ENCODE measurements at regions not wholly inside any gene's neighbourhood (a gene's known extent, or its start where the extent isn't known, plus 50 kb on each side); places are given as distances from the start of the nearest gene placed in this dataset.

DNA sequence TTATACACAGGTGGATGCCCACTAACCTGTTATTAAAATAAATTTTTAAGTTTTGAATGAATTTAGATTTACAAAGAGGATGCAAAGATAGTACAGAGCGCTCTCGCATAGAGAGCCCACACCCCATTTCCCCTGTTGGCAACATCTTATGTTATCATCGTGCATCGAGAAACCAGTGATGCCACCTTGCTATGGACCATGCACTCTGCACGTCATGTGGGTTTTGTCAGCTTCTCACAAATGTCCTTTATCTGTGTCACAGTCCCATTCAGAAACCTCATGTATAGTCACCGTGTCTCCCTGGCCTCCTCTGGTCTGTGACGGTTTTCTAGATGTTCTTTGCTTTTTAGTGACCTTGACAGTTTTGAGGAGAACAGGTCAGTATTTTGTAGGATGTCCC lies 60.0 kb downstream of the ING1 start:
- no peak for DNase-seq (ENCODE audit: low spot score)

DNA sequence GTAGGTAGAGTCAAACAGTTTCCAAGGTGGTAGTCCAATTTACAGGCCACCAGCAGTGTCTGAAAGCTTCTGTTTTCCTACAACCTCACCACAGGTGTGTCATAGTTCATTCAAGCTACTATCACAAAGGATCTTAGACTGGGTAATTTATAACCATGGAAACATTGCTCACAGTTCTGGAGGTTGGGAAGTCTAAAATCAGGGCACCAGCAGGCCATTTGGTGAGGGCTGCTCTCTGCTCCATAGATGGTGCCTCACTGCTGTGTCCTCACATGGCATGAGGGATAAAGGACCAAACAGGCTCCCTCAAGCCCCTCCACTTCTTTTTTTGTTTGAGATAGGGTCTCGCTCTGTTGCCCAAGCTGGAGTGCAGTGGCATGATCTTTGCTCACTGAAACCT lies 60.6 kb downstream of the ING1 start:
- DNase-seq (ENCODE audit: low spot score) = no peak

DNA sequence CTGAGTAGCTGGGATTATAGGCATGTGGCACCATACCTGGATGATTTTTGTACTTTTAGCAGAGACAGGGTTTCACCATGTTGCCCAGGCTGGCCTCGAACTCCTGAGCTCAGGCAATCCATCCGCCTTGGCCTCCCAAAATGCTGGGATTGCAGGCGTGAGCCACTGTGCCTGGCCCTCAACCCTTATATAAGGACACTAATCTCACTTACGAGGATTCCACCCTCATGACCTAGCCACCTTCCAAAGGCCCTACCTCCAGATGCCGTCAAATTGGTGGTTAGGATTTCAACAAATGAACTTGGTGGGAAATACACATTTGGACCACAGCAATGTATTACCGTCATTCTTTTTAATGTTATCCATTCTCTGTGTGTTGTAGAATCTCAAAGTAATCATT lies 61.0 kb downstream of the ING1 start:
- DNase-seq (ENCODE audit: low spot score) = no peak

DNA sequence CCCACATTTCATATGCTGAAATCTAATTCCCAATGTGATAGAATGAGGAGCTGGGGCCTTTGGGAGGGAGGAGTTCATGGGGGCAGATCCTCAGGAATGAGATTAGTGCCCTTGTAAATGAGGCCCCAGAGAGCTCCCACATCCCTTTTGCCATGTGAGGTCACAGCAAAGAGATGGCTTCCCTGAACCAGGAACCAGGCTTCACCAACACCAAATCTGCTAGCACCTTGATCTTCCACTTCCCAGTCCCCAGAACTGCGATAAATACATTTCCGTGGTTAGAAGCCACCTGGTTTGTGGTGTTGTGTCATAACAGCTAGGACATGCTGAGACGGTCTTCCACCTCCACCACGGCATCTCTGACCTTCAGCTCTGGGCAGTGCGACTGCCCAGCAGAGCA lies 62.1 kb downstream of the ING1 start:
- no peak for DNase-seq (ENCODE audit: low spot score)

DNA sequence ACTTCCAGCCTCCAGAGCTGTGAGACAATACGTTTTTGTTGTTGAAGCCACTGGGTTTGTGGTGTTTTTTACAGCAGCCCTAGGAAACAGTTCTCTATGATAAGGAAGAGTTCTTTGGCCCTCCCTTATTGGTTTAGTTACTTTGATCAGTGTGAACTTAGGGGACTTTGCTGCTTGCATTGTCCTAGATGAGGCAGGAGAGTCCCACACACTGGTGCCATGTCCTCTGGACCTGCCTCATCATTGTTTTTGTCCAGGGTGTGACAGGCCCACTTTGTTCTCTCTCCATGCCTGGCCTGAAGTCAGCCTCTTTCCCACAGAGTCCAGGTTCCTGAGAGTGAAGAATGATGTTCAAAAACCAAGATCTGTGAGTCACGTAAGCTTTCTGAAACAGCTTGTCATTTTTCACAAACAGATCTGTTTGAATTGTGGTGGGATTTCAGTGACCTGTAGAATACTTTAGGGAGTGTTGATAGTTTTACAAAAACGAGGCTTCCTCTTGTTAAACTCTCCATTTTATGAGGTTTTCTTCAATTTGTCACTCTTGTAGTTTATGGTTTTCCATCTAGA lies 63.8 kb downstream of the ING1 start:
- DNase-seq (ENCODE audit: low spot score) = no peak

DNA sequence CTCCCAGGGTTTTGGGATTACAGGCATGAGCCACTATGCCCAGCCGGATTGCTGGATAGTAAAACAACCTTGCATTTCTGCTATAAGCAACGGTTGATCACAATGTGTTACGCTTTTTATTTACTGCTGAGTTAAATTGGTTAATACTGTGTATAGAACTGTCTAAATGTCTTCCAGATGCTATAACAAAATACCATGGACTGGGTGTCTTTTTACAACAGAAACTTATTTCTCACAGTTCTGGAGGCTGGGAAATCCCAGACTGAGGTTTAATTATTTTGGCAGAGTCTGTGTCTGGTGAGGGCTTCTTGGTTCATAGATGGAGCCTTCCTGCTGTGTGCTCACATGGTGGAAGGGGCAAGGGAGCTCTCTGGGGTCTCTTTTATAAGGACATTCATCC lies 65.5 kb downstream of the ING1 start:
- DNase-seq (ENCODE audit: low spot score) = no peak

DNA sequence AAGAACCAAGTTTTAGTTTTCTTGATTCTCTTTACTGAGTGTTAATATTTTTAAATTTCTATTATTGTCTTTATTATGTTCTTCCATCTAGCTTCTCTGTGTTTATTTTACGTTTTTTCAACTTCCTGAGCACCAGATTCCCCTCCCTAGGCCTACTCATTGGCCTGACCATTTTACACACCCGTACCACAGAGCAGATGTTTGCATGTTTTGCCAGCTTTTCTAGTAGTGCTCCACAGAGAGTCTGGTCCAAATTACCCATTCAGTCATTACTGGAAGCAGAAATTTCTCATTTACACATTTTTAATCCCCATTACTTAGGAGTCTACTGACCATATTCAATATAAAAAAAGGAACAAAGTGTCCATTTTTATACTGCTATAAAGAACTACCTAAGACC lies 66.9 kb downstream of the ING1 start:
- DNase-seq (ENCODE audit: low spot score) = no peak

DNA sequence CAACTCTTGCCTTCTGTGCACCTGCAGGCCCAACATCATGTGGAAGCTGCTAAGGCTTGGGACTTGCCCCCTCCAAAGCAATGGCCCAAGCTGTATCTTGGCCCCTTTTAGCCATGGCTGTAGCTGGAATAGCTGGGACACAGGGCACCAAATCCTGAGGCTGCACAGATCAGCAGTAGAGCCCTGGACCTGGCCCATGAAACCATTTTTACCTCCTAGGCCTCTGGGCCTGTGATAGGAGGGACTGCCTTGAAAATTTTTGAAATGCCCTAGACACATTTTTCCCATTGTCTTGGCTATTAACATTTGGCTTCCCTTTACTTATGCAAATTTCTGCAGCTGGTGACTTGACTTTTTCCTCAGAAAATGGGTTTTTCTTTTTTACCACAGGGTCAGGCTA lies 68.7 kb downstream of the ING1 start:
- DNase-seq (ENCODE audit: low spot score) = no peak

DNA sequence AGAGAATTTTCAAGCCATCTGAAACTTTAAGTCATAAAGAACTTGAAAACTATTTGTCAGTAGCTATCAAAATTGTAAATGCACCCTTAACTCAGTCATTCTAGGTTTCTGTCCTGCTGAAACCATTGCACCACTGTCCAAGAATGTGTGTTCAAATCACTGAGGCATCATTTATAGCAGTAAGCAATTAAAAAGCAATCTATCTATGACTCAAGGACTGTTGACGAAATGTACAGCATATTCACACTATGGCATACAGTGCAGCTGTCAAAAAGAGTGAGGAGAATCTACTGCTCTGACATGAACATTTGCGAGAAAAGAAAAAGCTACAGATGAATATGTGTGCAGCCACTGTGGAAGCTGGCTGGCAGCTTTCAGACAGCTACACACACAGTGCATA lies 71.2 kb downstream of the ING1 start:
- no peak for DNase-seq (ENCODE audit: low spot score)

DNA sequence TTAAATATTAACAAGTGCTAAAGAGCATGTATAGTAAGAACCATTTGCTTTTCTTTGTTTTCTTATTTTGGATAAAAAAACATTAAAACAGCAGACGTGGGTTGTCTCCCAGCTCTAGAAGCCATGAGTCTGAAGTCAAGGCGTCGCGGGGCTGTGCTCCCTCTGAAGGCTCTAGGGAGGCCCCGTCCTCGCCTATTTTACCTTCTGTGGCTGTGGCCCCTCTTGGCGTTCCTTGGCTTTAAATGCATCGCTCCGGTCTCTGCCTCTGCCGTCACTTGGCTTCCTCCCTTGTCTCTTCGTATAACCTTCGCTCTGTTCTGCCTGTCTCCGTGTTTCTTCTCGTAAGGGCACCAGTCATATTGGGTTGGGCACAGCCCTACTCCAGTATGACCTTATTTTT lies 75.3 kb downstream of the ING1 start:
- DNase-seq (ENCODE audit: low spot score) = no peak

DNA sequence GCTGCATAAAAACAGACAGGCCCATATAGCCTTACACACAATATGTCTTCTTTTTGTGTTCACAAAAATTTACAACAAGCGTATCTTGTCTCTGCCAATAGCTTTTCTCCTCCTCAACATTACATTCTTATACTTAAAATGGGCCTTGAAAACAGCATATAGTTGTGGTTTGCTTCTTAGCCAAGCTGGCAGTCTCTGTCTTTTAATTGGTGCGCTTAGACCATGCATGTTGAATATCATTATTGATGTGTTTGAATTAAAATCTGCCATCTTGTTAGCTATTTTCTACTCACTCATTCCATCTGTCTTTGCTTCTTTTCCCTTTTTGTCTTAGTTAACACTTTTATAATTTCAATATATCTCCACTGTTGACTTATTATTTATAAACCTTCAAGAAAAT lies 76.4 kb downstream of the ING1 start:
- DNase-seq (ENCODE audit: low spot score) = no peak

DNA sequence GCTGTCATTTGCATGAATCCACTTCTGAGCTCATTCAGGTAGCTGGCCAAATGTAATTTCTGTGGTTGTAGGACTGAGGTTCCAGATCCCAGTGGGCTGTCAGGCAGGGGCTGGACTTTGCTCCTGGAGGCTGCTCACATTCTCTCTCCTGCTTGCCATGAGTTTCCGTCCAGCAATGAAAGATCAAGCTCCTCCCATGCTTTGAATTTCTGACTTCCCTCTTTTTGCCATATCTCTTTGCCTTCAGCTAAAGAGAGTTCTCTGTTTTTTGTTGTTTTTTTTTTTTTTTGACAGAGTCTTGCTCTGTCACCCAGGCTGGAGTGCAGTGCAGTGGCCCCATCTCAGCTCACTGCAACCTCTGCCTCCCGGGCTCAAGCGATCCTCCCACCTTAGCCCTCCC lies 76.9 kb downstream of the ING1 start:
- no peak for DNase-seq (ENCODE audit: low spot score)

DNA sequence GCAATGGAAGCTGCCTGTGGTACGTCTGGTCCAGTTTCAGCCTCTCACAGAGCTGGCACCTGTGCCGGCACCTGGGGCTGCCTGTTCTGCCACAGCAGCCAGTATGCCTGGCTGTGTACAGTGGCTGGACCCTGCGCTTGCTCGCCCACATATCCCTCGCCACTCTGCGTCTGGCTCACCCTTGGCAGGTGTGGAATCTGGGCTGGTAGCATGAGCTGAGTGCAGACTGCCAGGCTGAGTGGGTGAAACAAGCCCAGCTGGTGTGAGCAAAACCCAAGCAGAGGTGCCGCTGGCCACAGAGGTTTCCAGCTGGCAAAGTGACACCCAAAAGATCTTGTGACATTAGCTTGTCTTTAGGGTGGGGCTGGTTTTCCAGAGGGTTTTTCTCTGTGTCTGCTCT lies 80.7 kb downstream of the ING1 start:
- no peak for DNase-seq (ENCODE audit: low spot score)

DNA sequence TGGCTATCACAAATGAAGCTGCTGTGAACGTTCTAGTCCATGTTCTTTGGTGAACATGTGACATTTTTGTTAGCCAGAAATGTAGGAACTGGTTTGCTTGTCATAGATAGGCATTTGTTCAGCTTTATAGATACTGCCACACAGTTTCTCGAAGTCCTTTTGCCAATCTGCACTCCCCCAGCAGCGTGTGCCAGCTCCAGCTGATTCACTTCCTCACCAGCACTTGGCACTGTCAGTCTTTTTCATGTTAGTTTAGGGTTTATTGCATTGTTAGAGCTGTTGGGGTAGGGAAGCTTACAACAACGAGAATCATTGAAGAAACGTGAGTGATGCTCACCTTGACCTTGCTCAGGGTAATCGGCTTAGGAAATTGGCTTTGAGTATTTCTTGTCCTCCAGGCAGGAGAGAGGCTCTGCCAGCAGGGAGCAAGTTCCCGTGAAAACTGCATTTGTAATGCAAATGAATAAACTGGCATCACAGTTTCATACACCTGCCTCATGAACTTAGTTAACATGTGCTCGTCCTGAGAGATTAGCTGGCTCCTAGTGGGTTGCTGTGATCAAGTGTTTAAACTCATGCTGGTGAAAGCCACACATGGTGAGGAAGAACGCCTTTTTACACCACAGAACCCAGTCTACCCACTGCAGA lies 83.9 kb downstream of the ING1 start:
- no peak for DNase-seq (ENCODE audit: low spot score)

DNA sequence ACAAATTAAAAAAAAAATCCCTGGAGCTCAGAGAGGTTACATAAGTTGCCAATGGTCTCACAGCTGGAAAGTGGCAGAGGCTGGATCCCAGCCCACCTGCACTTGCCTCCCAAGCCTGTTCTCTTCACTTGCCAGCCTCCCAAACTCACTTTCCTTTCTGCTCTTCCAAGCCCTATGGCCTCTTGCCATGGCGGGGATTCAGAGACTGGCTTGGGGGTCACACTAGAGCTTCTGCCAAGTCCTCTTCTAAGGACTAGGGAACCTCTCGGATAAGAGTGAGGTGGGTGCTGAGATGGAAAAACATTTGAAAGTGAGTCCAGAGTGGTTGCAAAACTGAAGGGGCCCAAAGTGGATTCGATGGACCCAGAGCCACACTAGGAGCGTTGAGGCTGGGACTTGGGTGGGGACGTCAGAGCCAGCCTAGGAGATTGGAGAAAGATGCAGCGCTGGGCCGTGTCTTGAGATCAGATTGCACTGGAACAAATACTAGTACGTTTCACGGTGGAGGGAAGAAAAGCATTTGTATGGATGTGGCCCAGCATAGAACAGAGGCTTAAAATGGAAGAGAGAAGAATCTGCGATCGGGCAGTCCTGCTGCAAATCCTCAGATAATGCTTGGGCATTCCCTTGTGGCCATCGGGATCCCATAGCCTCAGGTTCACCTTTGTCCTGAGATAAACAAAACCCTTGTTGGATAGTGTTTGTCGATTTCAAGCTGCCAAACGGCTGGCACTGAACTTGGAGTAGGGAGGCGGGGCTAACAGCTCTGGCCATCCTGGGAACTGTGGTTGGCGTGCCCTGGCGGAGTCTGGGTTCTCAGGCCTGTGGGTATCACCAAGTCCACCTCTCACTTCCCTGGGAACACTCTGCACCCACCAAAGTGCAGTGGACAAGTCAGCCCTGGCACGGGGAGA lies 84.8 kb downstream of the ING1 start:
- DNase-seq (ENCODE audit: low spot score) = no peak

DNA sequence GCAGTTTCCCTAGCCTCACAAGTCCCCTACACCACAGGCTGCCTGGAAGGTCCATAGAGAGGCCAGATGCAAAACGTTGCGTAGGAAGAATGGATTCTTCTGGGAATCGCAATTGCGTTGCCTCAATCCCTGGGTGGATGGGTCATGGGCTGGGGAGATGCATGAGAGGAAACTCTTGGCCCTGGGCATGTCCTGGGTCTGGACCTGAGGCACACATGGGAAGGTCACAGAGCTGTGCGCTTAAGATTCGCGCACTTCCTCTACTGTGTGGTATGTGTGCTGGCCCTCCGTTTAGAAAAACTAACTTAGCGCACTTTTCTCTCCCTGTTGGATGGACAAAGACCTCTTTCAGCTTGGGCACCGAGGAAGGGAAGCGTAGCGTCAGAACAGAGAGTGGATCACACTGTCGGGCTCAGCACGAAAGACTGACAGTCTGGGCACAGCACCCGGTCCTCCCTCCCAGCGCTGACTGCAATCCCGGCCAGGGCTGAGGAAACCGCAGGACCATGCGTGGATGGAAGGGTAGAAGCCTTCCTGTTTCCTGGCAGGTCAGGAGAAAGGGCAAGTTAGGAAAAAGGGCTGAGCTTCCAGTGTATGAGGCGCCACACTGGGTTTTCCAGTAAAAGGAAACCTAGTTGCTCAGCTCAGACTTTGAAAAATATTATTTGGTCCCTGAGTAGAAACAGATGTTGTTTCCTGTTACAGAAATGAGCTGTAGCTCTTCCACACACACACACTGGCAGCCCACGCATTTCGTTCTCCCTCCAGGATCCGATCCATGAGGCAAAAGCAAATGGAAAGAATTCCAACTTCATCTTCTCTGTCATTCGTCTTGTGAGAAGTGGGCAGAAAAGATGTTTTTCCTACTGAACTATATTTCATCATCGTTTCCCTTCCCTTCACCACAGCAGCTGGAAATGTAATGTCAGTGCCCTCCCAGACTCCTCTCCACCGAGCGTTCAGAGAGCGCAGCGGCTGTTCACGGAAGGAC lies 86.0 kb downstream of the ING1 start:
- DNase-seq (ENCODE audit: low spot score) = no peak

DNA sequence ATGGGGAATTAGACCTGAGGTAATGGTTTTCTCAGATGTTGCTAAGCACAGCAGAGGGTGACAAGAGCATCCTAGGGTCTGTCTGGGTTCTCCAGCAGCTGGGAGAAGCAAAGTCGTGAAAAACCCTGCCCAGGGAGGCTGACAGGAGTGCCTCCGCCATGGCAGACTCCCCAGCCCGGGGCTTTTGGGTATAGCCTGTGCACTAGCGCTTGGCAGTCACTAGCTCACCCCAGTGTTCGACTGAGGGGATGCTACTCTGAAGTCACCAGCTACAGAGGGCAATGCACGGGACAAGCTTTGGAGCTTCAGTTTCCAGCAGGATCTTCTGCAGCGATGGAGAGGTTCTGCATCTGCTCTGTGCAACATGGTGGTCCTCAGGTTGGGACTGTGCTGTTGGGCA lies 87.5 kb downstream of the ING1 start:
- no peak for DNase-seq (ENCODE audit: low spot score)

DNA sequence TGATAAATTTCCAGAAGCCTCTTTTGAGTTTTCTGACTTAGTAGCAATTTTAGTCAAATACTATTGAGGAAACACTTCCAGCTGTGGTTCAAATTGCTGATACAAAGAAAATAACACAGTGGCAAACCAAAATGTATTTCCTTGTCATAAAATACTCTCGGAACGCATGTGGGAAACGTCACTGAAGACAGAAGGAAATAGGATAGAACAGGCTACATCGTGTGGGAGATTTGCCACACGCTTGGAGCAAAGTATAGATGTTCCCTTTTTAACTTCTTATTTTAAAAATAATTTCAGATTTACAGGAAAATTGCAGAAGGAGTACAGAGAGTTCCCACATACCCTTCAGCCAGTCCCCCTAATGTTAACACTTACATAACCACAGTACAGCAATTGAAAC lies 88.8 kb downstream of the ING1 start:
- DNase-seq (ENCODE audit: low spot score) = no peak

DNA sequence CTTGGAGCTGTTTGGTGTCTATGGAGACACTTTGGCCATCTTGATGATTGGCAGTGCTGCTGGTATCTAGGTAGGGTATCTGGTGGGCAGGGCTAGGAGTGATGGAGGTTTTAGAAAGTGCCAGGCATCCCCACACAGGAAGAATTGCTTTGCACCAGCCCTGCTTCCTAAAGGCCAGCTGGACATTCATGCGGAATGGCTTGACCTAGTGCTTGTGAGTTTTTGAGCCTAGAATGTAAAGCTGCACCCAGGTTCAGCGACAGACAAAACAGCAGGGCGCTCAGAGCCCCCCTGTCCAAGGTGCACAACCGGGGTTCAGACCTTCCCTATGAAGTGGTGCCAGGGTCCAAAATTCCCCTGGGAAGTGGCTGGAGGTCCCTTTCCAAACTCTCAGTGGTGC lies 93.1 kb downstream of the ING1 start:
- DNase-seq (ENCODE audit: low spot score) = no peak

DNA sequence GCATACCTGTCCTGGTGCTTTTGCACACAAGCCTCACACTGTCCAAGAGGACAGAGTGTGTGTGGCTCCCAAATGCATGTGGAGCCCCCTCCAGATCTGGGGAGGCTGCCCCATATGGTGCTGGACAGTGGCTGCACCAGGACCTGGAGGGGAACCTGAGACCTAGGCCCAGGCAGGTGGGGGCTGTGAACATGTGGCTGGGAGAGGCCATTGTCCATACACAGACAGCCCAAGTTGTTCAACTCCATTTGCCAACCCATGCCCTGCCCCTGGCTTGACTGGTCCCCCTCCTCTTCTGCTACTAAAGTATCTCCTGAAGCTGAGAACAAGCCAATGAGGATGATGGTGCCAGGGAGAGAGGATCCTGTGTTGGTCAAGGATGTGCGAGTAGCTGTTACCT lies 94.0 kb downstream of the ING1 start:
- no peak for DNase-seq (ENCODE audit: low spot score)

DNA sequence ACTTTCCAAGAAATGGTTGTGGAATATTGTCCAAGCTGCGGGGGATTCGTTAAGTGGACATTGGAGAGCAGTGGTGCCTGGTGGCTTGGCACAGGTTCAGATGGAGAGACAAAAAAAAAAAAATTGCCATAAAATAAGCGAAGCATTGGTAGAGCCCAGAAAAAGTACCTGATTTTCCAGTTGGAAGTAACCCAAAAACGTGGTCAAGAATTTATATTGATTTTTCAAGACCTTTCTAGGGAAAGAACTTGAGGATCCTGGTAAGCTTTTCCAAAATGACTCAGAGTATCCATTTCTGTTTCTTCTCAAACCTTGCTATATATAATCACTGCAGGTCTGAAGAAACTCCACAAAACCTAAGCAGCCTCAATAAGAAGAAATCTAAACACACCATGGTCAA lies 94.6 kb downstream of the ING1 start:
- no peak for DNase-seq (ENCODE audit: low spot score)

DNA sequence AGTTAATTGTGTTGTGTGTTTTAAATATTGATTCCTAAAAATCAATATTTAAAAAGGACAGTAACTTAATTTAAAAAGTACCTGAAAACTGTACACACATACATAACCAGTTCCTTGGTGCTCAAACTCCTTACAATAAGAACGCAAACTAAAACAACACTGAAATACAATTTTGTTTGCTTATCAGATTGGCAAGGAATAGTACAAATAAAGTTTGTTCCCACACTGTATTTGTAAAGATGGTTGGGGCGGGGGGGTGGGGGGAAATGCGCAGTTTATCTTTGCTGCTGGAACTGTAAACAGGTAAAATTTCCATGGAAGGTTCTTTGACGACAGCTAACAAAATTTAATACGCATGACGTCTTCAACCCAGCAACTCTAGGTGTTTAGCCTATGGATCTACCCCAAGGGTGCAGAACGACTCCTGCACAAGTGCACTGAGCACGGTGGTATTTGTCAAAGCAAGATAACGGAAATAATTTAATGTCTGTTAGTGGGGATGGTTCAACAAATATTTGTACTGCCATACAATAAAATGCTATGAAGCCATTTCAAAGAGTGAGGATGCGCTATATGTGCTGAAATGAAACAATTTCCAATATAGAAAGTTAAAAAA lies 96.5 kb downstream of the ING1 start:
- no peak for DNase-seq (ENCODE audit: low spot score)

Data from activated CD4-positive, alpha-beta T cell treated with anti-CD3 and anti-CD28 coated beads, Interleukin-2, Interleukin-4, amounts not matched to agents 100 ng/mL and 50 ng/mL, durations not matched to agents 16 hours and 8 hours (primary cell).